HG03039 (cell line): ENCODE measurements at regions not wholly inside any gene's neighbourhood (a gene's known extent, or its start where the extent isn't known, plus 50 kb on each side); places are given as distances from the start of the nearest gene placed in this dataset.
"Not testable (repeated sequence)": the region's sequence is repeated elsewhere in the genome, so short reads cannot be mapped to it uniquely, and the experiment has no call there.

ENCODE experiments used
- ATAC-seq: cut with Tn5 transposase; IDR thresholded peaks from one replicate; pipeline ENCODE4 v1.9.1; 2021; ENCODE audit warnings: mild to moderate bottlenecking, moderate library complexity; ENCODE audit not compliant: unreplicated experiment

DNA sequence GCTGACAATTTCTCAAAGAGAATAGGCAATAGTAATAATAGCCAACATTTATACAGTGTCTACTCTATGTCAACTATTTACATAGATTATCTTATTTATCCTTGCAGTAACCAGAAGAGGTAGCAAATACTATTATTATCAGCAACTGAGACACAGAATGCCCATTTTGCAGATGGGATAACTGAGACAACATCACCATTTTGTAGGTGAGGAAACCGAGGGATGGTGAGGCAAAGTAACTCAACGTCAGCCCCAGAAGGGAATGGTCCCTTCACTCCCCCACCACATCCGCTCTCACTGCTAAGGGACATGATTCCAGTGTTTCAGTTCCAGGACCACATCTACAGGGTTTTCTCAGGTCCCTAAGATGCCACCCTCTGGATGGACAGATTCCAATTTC lies 261.2 kb upstream of the NEBL start:
- no peak for ATAC-seq

DNA sequence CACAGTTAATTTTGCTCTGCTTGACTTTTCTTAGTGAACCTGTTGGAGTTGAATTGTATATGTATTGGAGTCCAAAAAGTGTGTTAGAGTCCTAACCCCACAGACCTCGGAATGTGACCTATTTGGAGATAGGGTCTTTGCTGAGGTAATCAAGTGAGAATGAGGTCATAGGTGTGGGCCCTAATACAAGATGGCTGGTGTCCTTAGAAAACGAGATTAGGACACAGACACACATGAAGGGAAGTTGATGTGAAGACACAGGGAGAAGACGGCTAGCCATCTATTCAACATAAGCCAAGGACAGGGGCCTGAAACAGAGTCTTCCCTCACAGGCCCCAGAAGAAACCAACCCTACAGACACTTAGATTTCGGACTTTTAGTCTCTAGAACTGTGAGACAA lies 260.6 kb upstream of the NEBL start:
- no peak for ATAC-seq

DNA sequence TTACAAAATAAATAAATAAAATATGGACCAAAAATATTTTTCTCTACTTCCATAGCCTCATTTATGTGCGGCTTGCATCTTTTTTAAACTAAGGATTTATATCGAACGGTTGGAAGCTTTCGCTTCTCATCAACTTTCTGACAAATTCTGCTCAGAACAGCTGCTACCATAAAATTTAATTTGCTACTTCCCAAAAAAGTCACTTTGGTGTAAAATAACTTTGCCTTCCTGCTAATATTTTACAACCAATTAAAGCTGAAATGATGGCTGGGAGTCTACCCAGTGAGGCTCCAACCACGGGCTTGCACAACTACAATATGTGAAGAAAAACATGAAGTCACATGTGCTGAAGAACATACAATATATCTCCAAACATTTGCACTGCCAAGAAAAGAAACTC lies 253.1 kb upstream of the NEBL start:
- no peak for ATAC-seq

DNA sequence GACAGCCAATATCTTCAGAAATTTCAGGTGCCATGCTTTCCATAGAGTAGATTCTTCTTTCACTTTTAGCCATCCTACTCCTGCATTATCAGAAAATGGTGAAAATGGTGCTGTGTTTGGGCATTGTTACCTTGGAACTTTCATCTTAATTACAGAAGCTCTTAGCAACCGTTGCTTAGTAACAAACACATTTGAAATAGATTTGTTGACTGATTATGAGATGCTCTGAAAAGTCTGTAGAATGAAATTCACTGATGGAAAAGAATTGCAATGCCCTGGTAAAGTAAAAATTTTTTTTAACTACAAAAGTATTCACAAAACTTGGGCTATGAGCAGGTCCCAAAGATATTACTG lies 249.3 kb upstream of the NEBL start:
- ATAC-seq: no peak

DNA sequence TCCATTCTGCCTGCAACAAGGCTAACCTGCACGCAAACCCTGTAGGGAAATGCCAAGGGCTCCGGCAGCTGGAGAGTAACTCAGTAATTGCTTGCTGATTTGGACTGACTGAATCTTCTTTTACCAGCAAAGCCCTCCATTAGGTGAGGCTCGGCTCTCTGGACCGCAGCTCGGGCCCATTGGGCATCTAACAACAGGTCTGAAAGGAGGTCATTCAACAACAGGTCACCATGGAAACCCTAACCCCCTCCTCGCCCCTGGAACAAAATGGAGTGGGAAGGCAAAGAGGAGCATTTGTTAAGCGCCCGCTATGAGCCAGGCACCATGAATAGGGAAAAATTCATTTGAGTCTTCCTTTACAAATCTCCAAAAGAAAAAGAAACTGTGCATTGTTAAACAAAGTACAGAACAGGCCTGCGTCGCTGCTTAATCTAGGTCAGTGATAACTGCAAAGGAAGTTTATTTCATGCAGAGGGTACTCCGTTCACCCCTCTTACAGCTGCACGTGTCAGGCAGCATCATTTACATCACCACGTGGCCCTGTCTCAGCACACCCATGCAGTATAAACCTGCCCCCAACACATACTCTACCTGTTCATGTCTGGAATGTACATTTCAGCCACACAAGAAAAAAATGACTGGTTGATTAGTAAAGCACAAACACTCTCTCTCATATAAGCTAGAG lies 248.8 kb upstream of the NEBL start:
- ATAC-seq: no peak

DNA sequence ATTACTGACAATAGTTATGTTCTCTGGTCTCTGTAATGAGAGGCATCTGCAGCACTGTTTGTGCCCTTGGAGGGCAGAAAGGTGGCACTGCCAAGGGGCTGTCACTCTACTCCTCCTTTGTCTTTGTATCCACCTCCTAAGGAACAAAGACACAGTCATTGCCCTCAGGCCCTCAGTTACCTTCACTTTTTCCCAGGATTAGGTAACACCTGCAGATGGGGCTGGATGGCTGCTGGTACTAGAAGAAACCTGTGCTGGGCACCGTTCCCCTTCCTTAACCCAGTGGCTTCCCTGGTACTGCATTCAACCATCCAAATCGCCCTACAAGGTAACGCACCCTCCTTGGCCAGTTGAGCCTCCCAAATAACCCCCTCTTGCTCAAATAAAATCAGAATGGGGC lies 246.9 kb upstream of the NEBL start:
- no peak for ATAC-seq

DNA sequence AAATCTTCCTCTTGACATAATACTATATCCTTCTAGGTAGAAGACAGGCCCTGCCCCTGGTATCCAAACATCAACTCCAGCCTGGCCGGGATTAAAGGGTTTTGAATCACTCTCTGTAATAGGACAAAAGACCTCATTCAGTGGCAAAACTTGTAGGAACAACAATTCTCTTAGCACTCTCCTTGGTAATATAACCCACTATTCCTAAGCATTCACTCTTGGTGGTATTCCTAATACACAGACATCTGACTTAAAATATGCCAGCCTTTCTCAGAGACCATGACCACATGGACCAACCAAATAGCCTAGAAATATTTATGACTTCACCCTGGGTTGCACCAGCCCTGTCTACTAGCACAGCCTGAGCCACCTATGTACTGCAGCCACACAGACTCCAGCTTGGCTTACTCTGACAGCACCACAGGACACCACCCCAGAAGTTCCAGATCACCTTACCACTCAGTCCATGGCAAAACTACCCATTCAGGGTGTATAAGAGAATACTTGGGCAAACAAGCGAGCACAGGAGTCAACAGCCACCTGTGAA lies 244.9 kb upstream of the NEBL start:
- no peak for ATAC-seq

DNA sequence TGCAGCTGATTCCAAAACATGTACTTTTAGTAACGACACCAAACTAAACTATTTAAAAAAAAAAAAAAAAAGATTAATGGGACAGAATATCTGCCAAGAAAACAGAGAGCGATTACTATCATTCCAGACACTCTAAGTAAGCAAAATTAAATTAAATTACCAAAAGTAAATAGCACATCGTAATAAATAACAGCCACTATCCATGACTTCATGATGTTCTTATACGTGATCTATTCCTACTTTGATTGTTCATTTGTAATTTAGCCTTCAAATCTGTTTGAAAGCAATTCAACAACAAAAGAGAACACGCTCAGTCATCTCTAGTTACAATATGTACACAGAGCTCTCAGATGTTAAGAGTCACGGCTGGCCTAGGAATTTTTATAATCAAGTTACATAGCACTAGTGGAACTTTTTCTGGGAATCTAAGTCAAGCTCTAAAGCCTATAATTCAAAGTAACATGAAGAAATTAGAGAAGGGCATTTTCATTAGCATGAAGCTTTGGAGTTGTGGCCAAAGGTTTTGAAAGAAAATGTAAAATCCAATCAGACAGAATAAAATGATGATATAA lies 241.7 kb upstream of the NEBL start:
- no peak for ATAC-seq

DNA sequence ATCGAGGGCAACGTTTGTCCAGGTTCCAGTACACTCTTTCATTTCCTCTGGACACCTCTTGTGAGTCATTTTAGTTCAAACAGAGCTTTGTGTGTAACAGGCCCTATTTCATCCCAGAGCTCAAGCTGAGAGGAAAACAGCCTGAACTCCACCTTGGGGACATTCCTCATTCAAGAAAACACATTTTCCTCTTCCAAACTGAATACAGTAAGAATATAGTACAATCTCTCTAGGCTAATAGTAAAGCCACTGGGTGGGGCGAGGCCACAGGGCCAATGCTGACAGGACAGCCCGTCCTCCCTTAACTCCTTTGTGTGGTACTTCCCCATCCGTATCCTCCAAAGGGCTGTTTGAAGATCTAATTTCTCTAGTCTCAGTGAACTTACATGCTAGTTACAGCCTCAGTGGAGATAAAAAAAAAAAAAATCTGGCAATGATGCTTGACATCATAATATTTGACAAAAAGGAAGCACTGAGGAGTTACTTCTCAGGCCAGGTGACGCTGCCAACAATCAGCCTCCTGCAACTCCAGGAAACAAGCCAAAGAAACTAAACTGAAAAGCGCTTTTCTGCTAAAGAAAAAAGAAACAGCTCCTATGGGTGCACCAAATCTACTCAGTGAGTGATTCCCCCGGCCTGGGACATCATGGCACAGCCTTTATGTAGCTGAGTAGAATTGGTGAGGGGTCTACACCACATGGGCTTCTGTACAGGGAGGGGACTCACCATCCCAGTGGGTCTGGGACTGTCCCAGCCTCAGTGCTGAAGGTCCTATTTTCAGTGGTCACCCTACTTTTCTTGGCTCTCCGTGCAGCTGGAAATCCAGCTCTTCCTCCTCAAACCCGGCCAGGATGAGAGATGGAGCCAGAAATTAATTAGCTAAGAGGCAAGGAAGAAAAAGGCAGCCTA lies 238.2 kb upstream of the NEBL start:
- ATAC-seq: no peak

DNA sequence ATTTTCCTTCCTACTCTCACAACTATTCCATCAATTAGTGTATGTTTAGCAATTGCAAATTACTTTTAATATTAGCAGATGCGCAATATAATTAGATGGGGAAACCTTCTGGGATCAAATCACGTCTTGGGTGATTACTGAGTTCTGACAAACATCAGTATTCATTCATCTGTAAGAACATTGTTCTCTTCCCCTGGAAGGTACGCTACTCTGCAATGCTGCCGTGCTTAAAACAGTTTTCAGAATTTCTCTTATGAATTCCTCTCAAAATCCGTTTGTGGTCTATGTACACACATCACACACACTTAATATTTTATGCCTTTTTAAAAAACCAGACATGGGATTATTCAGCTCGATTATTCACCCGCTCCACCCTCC lies 237.5 kb upstream of the NEBL start:
- ATAC-seq: no peak

DNA sequence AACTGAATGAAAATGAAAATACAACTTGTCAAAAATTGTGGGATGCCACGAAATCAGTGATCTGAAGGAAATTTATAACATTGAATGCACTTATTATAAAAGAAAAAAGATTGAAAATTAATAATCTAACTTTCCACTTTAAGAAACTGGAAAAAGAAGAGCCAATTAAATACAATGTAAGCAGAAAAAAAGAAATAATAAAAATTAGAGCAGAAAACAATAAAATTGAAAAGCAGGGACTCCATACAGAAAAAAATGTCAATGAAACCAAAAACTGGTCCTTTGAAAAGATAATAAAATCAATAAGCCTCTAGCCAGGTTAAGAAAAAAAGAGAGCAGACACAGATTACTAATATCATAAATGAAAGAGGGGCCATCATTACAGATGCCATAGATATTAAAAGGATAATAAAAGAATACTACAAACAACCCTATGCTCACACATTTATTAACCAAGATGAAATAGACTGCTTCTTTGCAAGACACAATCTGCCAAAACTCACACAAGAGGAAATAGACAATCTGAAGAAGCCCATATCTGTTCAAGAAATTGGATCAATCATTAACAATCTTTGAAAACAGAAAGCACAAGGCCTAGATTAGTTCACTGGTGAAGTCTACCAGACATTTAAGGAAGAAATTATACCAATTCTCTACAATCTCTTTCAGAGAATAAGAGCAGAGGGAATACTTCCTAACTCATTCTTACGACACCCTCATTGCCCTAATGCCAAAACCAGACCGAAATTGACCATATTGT lies 233.8 kb upstream of the NEBL start:
- ATAC-seq: no peak

DNA sequence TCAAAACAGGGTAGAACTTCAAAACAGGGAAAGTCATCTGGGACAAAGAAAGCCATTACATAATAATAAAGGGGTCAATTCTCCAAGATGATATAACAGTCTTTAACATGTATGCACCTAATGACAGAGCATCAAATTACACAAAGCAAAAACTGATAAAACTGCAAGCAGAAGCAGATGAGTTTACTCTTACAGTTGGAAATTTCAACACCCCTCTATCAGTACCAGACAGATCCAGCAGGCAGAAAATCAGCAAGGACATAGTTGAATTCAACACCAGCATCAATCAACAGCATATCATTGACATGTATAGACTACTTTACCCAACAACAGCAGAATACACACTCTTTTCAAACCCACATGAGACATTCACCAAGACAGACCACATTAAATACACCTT lies 233.0 kb upstream of the NEBL start:
- ATAC-seq: no peak

DNA sequence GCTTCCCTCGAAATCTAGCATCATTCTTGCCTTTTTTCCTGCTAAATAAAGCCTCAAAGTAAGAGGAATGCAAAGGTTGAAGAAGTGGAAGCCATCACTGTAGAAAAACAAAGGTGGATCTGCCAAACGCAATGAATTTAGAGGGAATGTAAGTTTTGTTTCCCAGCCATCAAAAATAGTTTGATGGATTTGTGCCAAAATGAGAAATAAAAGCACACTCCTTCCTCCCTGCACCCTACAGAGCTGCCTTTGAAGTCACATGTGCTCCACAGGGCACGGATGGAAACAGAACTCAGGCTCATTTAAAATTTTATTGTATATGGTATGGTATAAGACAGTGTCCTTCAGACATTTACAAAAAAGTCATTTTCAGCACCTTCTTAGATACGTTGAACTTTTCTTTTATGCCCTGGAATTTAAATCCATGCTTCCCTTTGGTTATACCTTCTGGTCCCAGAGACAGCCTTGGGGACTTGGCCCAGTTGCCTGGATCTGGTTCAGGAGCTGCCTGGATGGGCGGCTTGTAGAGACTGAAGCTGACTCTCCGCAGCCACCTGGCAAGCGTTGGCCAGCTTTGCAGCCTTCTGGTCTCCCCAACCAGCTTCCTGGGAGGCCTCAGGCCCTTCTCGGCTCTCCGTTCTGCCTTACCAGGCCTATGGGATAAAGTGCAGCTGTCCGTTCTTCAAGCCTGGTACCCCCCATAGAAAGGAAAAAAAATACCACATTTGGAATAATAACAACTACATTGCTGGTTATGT lies 228.5 kb upstream of the NEBL start:
- ATAC-seq: no peak

DNA sequence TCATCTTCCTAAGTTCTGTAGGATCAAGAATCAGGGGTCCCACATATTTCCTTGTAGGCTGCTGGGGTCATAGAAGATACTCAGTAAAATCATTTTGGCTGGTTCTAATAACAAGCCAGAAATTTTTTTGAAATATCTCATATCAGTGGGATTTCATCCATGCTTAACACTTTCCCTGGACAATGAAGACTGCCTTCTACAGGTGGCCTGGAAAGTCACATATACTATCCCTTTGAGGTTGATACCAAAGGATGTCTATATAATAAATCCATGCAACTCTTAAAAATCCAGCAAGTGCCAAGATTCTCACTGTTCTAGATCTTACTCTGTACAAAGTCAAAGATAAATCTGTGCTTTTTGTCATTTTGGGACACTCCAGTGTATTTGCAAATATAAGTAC lies 225.8 kb upstream of the NEBL start:
- ATAC-seq: no peak

DNA sequence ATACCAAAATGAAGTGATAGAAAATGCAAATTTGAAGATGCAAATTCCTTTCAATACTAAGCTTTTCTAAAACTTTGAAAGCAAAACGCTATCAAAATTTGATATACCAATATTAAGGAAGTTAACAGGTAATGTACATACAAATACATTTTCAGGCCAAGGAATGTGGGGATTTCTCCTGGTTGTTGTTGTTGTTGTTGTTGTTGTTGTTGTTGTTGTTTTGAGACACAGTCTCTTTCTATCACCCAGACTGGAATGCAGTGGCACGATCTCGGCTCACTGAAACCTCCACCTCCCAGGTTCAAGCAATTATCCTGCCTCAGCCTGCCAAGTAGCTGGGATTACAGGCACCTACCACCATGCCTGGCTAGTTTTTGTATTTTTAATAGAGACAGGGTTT lies 224.7 kb upstream of the NEBL start:
- not testable (repeated sequence) for ATAC-seq

DNA sequence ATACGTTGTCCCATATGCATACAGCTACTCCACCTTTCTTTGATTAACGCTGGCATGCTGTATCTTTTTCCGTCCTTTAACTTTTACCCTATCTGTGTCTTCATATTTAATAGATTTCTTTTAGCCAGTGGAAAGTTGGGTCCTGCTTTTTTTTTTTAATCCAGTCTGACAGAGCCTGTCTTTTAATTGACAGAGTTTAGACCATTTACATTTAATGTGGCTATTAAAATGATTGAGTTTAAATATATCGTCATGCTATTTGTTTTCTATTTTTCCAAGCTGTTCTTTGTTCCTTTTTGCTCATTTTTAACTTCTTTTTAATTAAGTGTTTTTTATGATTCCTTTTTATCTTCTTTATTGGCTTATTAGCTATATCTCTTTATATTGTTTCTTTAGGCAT lies 217.6 kb upstream of the NEBL start:
- no peak for ATAC-seq

DNA sequence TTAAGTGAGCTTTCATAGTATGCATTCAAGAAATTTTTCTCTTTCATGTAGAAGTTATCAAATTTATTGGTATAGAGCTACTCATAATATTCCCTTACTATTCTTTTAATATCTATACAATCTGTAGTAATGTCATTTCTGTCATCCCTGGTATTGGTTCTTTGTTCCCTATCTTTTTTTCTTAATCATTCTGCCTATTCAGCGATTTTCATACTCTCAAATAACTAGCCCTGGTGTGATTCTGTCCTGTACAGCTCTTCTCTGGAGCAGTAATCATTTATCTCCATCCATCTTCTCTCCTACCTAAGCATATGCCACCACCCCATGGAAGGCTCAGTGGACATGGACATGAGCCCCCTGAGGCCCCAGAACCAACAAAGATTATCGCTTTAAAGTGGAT lies 213.2 kb upstream of the NEBL start:
- ATAC-seq: no peak

DNA sequence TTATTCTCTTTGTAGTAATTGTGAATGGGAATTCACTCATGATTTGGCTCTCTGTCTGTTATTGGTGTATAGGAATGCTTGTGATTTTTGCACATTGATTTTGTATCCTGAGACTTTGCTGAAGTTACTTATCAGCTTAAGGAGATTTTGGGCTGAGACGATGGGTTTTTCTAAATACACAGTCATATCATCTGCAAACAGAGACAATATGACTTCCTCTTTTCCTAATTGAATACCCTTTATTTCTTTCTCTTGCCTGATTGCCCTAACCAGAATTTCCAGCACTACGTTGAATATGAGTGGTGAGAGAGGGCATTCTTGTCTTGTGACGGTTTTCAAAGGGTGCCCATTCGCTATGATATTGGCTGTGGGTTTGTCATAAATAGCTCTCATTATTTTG lies 209.8 kb upstream of the NEBL start:
- not testable (repeated sequence) for ATAC-seq

DNA sequence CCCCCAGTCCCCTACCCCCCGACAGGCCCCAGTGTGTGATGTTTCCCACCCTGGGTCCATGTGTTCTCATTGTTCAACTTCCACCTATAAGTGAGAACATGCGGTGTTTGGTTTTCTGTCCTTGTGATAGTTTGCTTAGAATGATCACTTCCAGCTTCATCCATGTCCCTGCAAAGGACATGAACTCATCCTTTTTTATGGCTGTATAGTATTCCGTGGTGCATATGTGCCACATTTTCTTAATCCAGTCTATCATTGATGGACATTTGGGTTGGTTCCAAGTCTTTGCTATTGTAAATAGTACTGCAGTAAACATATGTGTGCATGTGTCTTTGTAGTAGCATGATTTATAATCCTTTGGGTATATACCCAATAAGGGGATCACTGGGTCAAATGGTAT lies 208.2 kb upstream of the NEBL start:
- ATAC-seq: not testable (repeated sequence)

DNA sequence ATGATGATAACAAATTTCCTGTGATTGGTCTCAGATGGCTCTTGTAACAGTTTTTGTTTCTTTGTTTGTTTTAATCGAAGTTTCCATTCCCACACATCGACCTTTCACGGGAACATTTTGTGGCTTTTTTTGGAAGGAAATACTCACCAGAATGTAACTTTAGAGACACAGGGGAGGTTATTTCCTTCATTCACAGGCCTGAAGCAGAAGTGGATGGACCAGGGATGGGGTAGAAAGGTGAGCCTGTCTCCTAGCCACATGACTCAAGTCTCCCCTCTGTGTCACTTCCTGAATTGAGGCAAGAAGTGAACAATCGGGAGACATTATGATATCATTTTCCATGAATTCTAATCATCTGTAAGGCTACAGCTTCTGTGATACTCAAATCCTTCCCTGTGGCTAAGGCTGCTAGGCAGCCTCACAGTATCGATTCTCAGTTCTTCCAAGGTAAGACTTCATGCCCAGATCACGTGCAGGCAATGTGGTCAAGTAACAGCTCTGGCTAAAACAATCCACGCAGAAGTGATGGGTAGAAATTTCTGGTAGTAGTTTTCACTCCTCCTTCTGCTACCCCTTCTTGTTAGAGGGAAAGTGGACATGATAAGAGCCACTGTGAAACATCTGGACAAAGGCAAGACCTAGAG lies 203.9 kb upstream of the NEBL start:
- ATAC-seq: no peak
